ENCODE measurements at regions not wholly inside any gene's neighbourhood (a gene's known extent, or its start where the extent isn't known, plus 50 kb on each side); places are given as distances from the start of the nearest gene placed in this dataset.
"Not testable (repeated sequence)": the region's sequence is repeated elsewhere in the genome, so short reads cannot be mapped to it uniquely, and the experiment has no call there.

DNA sequence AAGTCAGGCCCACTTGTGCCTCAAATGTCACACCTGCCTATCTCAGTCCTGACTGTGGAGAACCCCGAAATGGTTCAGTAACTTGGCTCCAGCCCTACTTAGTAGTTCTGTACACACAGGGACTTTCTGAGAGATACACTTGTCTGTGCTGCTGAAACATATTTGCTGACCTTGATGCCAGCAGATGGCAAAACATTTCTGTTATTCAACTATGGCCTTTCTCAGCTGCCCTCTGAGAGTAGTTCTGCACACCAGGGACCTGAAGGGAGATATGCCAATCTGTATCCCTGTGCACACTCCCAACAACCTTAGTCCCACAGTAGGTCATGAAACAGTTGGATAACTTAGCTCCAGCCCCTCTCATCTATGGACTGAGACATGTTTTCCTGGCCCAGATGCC is 1651.5 kb downstream of the LRRC4C start:
- DNase-seq: no peak

DNA sequence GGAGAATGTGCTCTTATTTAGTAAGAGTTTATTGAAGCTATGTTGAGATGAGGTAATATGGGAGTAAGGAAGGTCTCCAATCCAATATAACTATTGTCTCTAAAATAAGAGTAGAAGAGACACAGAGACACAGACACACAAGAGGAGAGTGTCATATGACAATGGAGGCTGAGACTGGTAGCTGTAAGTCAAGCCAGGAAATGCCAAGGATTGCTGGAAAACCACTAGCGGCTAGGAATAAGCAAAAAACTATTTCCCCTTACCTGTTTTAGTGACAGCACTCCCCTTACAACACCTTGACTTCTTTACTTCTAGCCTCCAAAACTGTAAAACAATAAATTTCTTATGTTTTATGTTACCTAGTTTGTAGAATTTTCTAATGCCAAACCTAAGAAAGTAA is 1652.8 kb downstream of the LRRC4C start:
- no peak for DNase-seq

DNA sequence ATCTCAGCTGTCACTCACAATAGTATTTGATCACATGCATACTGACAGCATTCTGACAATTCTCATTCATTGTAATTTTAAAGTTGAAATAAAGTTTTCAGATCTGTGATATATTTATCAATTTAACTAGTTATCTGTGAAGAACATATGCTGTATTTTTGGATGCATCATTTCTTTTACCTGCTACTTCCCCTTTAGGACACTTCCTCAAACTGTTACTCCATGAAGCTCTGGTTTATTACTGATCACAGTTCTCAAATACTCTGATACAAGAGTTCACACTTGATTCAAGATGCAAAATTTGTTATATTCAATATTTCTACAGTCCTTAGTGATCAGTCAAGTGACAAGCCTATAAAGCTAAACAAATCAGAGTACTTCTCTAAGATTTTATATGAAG is 1655.2 kb downstream of the LRRC4C start:
- DNase-seq: peak; percentile 4

DNA sequence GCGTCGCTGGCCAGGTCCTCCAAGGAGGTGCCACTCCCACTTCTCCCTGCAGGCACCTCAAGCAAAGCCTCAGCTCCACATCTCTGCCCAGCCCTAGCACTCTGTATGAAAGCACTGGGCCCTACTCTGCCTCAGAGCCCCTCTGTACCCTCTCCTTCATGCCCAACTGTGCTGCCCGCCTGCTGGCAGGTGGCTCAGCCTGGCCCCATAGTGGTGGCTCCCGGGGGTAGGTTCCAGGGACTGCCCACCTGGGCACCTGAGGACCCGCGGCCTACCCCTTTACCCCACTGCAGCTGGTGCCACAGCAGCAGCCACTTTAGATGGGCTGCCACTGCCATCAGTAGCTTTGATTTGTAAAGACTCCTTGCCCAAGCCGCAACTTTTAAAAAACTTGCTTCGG is 1672.8 kb downstream of the LRRC4C start:
- DNase-seq: no peak

DNA sequence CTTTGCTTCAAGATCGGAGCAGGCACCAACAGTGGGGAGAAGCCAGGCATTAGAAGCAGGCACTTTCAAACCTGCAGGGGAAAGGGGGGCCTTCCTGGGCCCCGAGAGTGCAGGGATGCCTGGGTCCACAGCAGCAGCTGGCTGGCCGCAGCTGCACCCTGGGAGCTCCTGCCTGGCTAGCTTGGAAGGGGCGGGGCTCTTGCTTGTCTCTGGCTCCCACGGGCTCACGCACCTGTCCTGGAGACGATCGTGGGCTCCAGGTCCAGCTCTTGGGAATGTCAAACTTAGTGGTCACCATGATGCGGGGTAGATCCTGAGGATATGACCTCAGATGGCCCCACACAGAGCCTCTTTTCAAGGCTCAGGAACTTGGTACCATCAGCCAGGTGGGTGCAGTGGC is 1673.2 kb downstream of the LRRC4C start:
- no peak for DNase-seq

DNA sequence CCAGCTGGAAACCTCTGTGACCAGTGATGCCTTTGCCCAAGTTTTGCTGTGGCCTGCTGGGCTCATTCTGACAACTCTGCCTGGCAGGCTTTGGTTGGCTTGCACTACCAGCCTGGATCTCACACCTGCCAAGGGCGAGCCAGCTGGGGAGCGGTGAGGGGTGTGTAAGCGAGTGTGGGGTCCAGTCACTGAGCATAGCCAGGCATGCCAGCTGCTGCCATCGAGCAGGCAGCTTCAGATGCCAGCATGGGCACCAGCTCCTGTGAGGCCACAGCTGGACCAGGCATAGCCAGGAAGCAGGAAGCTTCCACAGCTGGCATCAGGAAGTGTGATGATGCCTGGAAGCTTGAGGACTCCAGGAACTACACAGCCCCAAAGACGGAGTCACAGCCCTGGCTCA is 1674.6 kb downstream of the LRRC4C start:
- no peak for DNase-seq

DNA sequence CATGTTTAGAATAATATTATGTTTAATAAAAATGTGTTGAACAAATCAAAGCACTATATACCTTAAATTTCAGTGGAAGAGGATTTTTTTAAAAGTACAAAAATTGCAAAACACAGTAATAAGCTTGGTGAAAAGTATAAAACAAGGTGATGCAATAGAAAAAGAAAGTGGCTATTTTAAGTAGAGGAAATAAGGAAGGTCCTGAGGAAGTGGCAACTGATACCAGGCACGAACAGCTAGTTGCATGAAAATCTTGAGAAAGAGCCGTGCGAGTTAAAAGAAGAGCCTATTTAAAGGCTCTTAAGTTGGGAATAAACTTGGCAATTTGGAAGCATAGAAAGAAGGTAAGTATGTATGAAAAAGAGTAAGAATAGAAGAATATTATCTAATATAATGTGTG is 1679.3 kb downstream of the LRRC4C start:
- peak; percentile 18 for DNase-seq

DNA sequence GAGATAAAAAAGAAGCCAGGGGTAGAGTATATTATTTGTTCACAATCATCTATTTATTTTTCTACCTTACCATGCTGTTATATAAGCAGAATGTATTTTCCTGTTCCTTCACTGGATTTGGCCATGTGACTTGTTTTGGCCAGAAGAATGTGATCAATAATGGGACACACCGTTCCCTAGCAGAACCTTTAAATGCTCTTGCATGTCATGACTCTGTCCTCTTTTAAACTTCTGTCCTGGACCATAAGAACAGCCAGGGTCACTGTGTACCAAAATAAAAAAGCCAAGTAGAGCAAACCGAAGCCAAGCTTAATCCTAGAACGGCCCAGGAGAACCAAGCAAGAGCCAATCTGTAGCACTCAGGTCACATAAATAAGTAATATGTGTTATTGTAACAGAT is 1682.4 kb downstream of the LRRC4C start:
- no peak for DNase-seq

DNA sequence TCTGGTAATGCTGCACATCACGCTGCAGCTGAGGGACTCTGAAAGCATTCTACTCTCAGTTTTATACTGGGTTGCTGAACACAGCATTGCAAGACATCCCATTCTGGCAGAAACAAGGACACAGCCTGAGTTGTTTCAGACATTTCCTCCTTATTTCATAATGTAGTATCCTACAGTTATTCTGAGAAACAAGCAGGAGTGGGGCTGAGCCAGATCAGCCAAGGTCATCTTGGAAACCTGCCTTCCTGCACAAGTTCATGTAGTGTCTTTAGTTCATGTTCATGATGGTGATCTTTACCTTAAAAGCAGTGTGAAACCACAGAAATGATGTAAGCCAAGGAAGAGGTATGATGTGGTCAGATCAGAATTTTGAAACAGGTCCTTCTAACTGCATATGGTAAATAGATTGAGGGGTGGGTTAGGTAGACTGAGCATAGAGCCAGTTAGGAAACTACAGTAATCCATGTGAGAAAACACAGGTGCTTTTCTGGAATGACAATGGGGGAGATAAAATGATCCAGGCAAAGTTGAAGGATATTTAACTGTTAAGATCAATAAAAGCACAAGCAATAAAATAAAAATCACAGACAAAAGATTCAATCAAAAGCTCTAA is 1686.8 kb downstream of the LRRC4C start:
- no peak for DNase-seq

DNA sequence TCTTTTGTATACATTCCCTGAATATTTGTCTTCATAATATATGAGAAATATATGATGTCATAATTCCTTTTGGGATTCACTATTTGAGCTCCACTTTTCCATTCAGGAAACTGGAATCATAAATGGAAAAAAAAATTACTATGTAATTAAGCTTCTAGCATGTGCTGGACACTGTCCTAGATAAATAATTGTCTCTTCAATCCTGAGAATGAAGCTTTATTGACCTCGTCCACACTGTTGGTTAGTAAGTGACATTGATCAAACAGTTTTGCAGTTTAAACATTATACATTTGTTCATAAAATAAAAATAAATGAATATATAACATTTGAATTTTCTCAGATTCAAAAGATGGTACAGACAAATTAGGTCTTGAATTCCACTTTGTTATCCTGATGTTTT is 1691.2 kb downstream of the LRRC4C start:
- DNase-seq: no peak

DNA sequence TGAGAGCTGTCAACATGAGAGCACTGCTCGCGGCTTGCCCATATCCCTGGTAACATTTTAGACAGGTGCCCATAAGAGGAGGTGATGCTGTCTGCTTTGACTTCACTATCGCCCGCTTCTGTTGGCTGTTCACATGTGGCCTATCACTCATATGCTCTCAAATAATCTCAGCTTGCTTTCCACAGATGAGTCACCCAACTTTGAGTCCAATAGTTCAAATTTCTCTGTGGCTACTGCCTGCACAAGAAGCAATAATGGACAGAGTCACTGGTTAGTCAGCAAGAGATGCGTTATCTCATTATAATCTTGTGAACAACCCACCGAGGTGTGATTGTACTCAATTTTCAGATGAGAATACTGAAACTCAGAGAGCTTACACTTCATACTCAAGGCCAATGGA is 1714.1 kb downstream of the LRRC4C start:
- no peak for DNase-seq

DNA sequence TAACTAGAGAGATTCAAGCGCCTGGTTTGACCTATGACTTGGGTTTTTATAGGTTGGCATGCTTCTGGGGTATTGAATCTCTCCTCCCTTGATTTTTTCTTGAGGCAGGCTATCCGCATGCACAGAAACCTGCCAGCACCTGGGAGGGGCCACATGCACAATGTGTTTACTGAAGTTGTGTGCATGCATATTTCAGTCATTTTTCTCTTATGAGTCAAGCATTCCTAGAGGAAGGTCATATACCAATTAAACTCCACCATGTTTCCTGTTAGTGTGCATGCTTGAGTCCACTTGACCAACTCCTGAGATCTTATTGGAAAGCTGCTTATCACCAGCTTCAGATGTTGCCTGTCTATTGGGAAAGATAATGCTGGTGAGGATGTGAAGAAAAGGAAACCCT is 1718.4 kb downstream of the LRRC4C start:
- DNase-seq: no peak

DNA sequence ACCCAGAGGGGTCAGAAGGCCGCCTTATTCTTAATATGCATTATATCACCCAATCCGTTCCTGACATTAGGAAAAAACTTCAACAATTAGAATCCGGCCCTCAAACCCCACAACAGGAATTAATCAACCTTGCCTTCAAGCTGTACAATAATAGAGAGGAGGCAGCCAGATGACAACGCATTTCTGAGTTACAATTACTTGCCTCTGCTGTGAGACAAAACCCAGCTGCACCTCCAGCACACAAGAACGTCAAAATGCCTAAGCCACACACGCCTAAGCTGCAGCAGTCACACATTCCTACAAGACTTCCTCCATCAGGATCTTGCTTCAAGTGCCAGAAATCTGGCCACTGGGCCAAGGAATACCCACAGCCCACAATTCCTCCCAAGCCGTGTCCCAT is 1723.1 kb downstream of the LRRC4C start:
- not testable (repeated sequence) for DNase-seq

DNA sequence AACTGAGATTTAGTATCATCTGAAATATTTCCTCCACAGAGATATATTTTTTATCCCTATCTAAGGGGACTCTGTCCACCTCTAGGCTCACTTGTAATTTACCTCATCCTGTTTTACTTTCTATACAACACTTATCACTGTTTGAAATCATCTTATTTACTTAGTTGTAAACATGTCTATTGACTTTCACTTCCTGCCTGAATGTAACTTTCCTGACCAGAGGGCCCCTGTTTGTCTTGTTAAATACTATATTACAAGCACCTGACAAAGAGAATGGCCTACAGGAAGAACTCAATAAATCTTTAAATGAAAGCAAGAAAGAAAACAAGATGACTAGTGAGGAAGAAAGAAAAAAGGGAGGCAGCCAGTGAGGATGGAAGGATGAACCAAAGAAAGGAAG is 1727.5 kb downstream of the LRRC4C start:
- DNase-seq: no peak

DNA sequence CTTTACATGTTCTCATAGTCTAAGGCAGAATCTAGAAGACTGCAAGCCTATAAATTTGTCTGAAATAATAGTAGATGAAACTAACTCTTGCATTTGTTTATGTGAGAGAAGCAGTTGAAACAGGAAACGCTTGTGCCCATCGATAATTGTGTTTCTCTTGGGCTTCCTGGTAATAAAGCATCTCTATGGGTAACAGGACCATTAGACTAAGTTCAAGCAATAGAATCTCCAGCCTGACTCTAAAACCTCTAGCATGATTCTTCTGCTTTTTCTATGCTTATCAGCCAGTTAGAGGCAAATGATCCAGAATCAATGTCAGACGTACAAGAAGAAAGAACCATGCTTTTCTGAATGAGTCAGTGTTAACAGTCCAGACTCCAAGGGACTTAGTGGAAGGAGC is 1734.4 kb downstream of the LRRC4C start:
- peak; percentile 2 for DNase-seq

DNA sequence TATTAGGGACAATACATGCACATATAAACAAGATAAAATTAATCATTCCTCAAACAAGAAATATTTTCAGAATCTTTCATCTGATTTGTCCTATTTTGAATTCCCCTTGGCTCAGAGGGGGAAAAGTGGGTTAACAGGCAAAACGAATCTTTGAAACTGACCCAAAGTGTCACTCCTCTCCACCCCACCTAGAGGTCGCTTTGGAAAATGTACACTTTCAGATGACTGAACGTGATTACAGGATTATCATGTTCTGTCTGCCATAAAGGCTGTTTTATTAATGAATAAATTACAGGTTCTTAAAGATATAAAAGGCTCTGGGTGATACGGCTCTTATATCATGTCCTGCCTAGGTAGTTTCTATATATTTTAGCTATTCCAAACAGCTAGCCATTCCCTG is 1735.0 kb downstream of the LRRC4C start:
- DNase-seq: peak; percentile 24

DNA sequence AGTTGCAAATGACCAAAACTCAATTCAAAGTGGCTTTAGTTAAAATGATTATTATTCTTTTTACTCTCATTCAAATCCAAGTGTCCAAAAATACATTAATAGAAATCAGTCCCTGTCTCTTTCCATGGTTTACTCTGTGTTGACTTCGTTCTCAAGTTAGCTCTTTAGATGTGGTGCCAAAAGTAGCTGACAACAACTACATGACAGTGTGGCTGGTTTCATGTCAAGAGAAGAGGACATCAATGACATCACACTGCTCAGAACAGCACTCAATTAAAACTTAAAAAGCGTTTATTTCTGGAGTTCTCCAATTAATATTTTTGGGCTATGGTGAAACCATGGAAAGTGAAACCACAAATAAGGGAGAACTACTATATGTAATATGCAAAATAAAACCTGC is 1746.9 kb downstream of the LRRC4C start:
- no peak for DNase-seq

DNA sequence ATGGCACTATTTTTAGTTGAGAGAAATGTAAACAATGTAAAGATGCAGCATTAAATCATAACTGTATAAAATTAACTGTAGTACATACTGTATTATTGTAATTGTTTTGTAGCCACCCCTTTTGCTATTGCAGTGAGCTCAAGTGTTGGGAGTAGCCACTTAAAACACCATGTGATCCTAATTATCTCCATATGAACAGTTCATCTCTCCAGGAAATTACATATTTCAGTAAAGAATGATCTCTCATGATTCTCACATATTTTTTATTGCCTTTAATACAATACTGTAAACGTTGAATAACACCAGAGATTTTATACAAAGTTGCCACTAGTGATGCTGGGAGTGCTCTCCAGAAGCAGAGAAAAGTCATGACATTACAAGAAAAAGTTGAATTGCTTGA is 1768.6 kb downstream of the LRRC4C start:
- no peak for DNase-seq

DNA sequence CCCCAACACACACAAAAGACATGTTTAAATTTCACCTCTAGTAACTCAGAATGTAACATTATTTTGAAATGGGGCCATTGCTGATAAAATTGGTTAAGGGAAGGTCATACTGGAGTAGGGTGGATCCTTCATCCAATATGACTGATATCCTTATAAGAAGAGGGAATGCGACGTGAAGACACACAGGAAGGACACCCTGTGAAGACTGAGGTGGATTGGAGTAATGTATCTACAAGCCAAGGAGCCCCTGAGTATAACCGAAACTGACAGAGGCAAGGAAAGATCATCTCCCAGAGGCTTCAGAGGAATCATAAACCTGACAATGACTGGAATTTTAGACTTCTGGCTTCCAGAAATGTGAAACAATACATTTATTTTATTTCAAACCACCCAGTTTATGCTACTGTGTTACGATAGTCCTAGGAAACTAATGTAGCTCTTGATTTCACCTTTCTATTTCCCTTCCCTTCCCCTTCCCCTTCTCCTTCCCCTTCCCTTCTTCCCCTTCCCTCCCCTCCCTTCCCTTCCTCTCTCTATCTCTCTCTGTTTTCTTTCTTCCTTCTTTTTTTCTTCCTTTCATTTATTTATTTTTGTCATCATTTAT is 1775.4 kb downstream of the LRRC4C start:
- no peak for DNase-seq

DNA sequence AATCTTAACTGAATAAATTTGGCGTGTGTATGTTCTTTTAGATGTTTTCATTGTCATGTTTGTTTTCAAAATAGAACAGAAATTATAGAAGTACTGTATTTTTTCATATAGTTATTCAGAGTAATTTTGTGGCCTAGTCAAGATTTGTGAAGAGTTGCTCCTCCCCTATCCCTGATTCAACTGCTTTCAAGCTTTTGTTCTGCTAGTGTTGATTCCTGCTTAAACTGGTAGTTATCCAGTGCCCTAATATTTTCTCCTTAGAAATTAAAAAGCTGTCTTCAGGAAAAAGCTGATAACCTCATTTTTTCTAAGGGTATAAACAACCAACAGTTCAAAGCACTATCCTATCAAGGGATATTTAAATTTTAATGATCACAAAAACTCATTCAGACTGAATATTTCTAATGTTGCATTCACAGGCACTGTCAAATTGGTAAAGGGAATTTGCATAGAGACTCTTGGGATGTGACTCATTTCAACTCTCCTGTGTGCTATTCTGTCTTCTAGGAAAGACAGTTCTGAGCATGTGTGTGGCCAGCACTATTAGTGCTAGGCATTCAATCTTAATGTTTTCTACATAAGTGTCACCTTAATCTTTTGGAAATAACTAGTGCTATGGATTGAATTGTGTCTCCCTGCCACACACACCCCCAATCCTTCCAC is 1776.0 kb downstream of the LRRC4C start:
- DNase-seq: no peak

DNA sequence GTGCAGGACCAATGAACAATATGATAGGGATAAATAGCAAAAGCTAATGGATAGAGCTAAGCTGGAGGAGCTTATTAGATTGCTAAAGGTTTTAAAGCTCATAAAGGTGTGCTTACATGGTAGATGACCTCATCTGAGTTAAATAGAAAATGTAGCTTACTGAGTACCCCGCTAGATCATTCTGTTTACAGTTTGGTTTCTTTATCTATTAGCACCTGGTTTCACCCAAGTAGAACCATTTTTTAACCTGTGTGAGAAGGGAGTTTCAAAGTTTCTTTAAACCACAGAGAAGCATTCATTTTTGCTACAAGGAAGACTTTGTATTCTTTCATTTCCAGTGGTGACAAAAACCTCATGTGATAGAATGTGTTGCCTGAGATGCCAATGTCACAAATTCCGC is 1778.0 kb downstream of the LRRC4C start:
- no peak for DNase-seq

DNA sequence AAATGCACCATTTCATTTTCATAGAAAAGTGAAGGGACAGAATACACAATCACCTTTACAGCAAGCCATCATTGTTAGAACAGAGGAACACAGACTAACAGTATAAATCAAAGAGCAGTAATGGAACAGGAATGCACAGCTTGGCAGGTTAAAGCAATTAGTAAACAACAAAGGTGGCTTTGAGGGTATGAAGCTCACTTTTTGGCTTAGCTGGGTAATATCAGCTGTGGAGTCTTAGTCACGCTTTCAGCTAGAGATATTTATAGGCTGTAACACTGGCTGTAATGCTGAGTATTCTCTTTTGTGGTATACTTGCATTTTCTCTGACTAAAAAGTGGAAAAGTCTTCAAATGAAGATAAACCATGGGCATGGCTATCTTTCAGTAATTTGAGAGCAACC is 1780.5 kb downstream of the LRRC4C start:
- DNase-seq: no peak

DNA sequence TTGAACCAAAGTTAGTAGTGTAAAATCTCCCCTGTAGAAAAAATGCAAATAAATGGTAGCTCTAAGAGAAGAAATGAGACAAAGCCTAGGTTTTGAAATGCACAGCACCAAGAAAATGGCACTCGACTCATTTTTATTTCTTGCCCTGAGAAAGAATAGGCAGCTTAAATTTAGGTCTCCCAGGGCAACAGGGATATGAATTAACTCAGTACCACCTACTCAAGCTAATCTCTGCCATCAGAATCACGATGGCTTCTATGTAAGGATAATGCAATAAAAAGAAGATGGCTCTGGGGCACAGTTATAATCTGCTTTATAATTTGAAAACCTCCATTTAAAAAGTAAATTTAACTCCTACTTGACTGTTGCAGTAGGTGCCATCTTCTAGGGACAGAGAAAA is 1784.3 kb downstream of the LRRC4C start:
- DNase-seq: no peak

DNA sequence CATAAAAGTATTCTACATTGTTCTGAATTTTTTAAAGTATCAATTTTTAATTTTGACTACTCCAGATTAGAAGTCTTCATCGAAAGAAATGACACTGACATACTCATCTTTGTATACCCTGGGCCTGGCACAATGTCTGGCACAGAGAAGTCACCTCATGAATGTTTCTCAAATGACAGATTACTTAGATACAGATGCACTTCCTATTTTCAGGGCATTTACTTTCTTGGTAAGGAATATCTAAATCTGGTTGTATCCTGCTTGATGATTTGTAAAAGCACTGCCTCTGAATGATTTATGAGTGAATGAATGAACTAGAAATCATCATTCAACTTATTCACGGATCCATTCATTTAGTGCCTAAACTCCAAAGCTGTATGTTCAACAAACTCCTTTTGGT is 1784.7 kb downstream of the LRRC4C start:
- DNase-seq: no peak

DNA sequence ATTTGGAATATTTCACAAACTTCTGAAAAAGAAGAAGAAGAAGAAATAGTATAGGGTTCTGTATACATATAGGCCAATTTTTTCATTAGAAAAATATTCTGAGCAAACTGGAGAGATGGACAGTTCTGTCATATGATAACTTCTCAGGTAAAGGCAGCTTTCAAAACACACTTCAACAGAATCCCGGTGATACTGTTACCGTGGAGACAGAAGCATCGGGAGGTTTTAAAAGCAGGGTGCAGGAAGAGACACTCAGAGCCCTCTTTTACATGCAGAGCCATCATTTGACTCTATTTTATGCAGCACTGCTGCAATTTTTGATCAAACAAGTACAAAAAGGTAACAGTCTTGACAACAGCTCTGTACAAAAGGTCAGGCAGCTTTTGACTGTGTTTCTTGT is 1785.4 kb downstream of the LRRC4C start:
- DNase-seq: no peak

All from hematopoietic multipotent progenitor cell treated with erythropoietin and hydrocortisone succinate and interleukin-3 and kit ligand, for 6 days (in vitro differentiated cells).